GM19397 (cell line): ENCODE measurements at regions not wholly inside any gene's neighbourhood (a gene's known extent, or its start where the extent isn't known, plus 50 kb on each side); places are given as distances from the start of the nearest gene placed in this dataset.

Experiments used
- ATAC-seq: cut with Tn5 transposase; IDR thresholded peaks from one replicate; pipeline ENCODE4 v1.9.1; 2021; ENCODE audit warnings: mild to moderate bottlenecking, moderate library complexity; ENCODE audit not compliant: unreplicated experiment

GRCh38 chr7:25952261-25953057, 199.5 kb upstream of the NFE2L3 start:
- ATAC-seq = no peak

DNA sequence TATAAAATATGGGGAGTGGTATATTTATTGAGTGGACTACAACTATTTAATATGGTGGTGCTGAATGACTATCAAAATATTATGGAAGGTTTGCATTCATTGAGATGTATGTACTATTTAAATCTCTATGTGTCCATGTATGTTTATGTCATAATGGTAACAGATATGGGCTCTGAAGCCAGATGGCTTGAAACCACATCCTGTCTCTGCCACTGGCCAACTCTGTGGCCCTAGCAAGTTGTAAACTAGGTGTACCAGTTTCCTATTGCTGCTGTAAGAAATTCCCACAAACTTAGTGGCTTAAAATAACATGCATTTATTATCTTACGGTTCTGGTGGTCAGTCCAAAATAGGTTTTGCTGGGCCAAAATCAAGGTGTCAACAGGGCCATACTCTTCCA, 198.1 kb upstream of the NFE2L3 start:
- no peak for ATAC-seq

GRCh38 chr7:25954395-25954794, 197.6 kb upstream of the NFE2L3 start:
- ATAC-seq = no peak

DNA sequence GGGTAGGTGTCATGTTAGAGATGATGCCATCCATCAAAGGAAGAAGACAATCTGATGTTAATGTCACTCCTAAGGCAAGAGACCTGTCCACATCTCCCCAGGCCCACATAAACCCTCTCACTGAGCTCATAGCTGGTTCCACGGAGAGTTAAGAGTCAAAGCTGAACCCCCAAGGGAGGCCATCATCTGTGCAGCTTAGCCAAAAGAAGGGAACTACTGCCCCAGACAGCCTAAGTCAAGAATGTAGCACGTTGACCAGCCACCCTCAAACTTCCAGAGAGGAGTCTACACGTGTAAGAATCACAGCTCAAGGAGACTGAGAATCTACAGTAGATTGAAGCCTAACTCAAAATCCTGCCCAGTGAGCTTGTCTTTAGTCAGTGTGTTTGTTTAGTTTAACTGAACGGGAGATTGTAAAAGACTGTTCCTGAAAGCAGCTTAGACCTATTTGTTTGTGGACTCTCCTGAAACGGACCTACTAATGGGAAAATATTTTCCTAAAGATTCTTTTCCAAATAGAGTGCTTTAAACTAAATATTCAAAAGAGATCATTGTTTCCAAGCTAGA, 192.7 kb upstream of the NFE2L3 start:
- ATAC-seq = no peak

GRCh38 chr7:25963733-25964132, 188.3 kb upstream of the NFE2L3 start:
- no peak for ATAC-seq

GRCh38 chr7:25964483-25964991, 187.5 kb upstream of the NFE2L3 start:
- peak; percentile 30 for ATAC-seq

- ATAC-seq = no peak
These were observed 186.4 kb upstream of the NFE2L3 start for GRCh38 chr7:25965405-25966123.

GRCh38 chr7:25966469-25966868, 185.5 kb upstream of the NFE2L3 start:
- no peak for ATAC-seq

- ATAC-seq = peak; percentile 18
These were observed 184.5 kb upstream of the NFE2L3 start for GRCh38 chr7:25967278-25968204.

DNA sequence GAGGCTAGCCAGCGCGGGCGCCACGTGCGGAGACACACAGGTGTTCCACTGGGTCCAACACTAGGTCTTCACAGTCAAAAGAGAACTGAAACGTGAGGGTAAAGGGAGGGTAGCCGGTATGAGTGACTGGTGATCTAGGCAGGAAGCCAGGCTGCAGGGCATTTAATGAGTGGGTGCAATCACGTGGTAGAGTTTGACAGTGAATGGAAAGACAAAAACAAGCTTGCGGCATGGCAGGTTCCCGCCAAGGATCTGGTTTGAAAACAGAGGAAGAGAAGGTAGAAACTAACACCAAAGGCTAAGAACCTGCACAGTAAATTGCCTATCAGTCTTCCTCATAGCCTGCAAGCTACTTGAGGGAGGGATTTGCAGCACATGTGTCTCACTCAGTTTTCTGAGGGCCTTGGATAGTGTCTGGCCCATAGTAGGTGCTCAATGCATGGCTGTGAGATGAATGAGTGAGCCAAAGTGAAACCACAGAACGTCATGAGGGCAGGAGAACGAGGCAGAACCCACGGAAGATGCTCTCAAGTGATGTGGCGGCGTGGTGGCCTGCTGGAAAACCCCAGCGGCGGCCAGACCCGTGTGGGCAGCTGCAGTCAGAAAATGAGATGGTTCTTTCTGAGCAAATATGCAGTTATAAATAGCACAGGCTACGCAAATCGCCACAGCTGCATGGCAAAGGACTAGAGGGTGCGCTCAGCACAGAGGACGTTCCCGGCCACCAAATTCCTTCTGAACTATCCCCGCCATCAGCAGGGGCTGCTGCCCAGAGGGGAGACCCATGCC, 183.6 kb upstream of the NFE2L3 start:
- peak; percentile 69 for ATAC-seq

DNA sequence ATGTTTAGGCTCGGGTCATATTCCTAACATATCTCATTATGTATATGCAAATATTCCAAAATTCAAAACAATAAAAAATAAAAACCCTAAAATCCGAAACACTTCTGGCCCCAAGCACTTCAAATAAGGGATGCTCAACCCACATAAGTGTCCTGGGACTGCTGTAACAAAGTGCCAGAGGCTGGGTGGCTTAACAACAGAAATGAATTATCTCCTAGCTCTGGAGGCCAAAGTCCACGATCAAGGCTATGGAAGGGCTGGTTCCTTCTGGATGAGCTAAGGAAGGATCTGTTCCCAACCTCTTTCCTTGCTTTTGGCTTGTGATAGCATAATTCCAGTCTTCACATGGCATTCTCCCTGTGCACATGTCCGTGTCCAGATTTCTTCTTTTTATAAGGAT, 181.6 kb upstream of the NFE2L3 start:
- ATAC-seq = no peak

GRCh38 chr7:25970911-25971310, 181.1 kb upstream of the NFE2L3 start:
- no peak for ATAC-seq

- no peak for ATAC-seq
These were observed 175.4 kb upstream of the NFE2L3 start for GRCh38 chr7:25976630-25977029.

DNA sequence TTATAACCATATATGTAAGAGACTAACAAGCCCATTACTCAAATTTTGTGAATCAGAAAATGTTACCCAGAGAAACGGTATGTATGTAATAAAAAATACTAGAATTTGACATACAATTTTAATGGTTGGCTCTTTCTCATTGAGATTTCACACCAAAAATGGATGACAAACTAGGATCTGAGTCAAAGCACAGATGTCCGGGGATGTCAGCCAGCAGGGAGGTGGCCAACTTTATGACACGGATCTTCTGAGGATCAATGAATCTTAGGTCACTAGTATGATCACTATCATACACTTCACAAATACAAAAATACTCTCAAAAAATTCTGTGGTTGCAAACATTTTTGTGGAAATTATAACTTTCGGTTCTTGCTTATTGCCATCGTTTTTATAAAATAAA, 173.5 kb upstream of the NFE2L3 start:
- ATAC-seq = no peak

DNA sequence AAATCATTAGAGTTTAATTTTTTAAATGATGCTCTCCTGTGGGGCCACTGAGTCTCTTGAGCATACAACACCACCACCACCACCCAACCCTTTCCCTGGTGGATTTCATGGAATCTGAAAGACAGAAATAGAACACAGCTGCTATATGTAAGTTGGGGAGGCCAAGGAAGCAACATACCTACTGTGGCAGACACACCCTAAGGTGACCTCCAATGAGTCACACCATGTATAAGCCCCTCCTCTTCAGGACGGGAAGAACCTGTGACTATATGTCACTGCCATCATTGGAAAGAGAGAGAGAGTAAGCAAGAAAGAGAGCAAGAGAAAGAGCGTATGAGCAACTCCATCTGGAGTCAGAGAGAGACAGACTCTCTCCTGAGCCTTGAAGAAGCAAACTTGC, 172.4 kb upstream of the NFE2L3 start:
- no peak for ATAC-seq

- ATAC-seq = no peak
These were observed 169.3 kb upstream of the NFE2L3 start for GRCh38 chr7:25982684-25983083.

GRCh38 chr7:25985196-25985595, 166.8 kb upstream of the NFE2L3 start:
- no peak for ATAC-seq

- no peak for ATAC-seq
These were observed 163.4 kb upstream of the NFE2L3 start for GRCh38 chr7:25988640-25989039.

DNA sequence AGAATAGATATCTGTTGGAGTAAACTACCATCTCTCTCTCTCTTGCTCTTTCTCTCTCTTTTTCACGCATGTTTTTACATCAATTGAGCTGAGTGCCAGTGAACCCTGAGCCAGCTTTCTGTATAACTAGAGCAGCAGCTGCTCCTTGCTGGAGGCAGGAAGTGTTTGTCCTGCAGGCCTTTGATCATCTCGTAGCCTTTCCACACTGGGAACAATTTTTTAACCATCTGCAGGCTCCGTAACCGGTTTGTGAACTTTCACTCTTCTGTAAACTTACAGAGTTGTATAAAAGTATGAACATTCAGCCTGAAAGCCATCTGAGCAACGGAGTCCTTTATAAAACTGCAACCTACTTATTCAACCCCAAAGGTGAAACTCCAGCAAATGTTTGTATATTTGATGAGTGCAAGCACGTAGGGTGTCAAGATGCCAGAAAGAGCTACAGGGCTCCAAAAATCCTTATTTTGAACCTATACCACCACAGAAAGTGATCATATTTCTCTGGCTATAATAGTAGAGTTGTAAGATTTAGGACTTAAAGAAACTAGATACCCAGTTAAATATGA, 162.8 kb upstream of the NFE2L3 start:
- no peak for ATAC-seq
